OCI-LY7 (cell line): ENCODE measurements at regions not wholly inside any gene's neighbourhood (a gene's known extent, or its start where the extent isn't known, plus 50 kb on each side); places are given as distances from the start of the nearest gene placed in this dataset.

Experiments used
- BruUV-seq: library from RNA; stranded (reverse); fragments of 400-500 nt; replicated peaks from 2 replicates; lab custom pipeline; 2021; lab: Mats Ljungman, UMichigan
- CTCF ChIA-PET: fragments of 300-600 bp; sonication (Branson Sonifier 250); formaldehyde crosslinking; loops from one replicate; lab custom pipeline; 2022; ENCODE audit warnings: antibody characterized with exemption; ENCODE audit not compliant: unreplicated experiment; lab: Charles Lee
- POLR2A ChIA-PET: fragments of 300-600 bp; sonication (Branson Sonifier 250); formaldehyde crosslinking; loops from one replicate; lab custom pipeline; 2022; ENCODE audit warnings: antibody characterized with exemption; lab: Charles Lee
- DNase-seq: peaks from one replicate; pipeline ENCODE4 v3.0.0-alpha.2; 2015; ENCODE audit warnings: low spot score
- H2AFZ ChIP-seq: fragments of 200-600 bp; sonication (generic), shearing (Covaris generic); 2 replicates; pipeline ENCODE4 v1.6.1; 2014; ENCODE audit warnings: mild to moderate bottlenecking, antibody characterized with exemption, low read length, moderate library complexity
- H3K27ac ChIP-seq: fragments of 200-600 bp; sonication (generic); 2 replicates; pipeline ENCODE4 v1.5.1; 2014; ENCODE audit warnings: mixed run types, low read depth, mild to moderate bottlenecking, moderate library complexity, low read length, inconsistent platforms; ENCODE audit not compliant: poor library complexity, severe bottlenecking
- H3K36me3 ChIP-seq: fragments of 200-600 bp; sonication (generic); 2 replicates; pipeline ENCODE4 v1.6.1; 2014; ENCODE audit warnings: mild to moderate bottlenecking, antibody characterized with exemption, low read length, moderate library complexity, mixed read lengths; ENCODE audit not compliant: insufficient read depth
- H3K4me1 ChIP-seq: fragments of 200-600 bp; sonication (generic); 2 replicates; pipeline ENCODE4 v1.5.1; 2014; ENCODE audit warnings: mild to moderate bottlenecking, low read length; ENCODE audit not compliant: insufficient read depth, poor library complexity, severe bottlenecking
- H3K4me2 ChIP-seq: fragments of 200-600 bp; sonication (generic); 2 replicates; pipeline ENCODE4 v1.6.1; 2014; ENCODE audit warnings: mild to moderate bottlenecking, low read length
- H3K4me3 ChIP-seq: fragments of 200-600 bp; sonication (generic); 2 replicates; pipeline ENCODE4 v1.5.1; 2014; ENCODE audit warnings: mild to moderate bottlenecking, low read depth, low read length; ENCODE audit not compliant: poor library complexity, severe bottlenecking
- H3K79me2 ChIP-seq: fragments of 200-600 bp; sonication (generic); 2 replicates; pipeline ENCODE4 v1.6.1; 2016; ENCODE audit warnings: low read depth, mild to moderate bottlenecking, low read length, moderate library complexity, mixed read lengths; ENCODE audit not compliant: insufficient read depth
- H3K9me2 ChIP-seq: fragments of 200-600 bp; sonication (generic); 2 replicates; pipeline ENCODE4 v1.6.1; 2016; ENCODE audit warnings: mild to moderate bottlenecking, low read length, mixed read lengths; ENCODE audit not compliant: insufficient read depth
- H3K9me3 ChIP-seq: fragments of 200-600 bp; sonication (generic); 2 replicates; pipeline ENCODE4 v1.6.1; 2014; ENCODE audit warnings: mild to moderate bottlenecking, mixed run types, low read length, mixed read lengths
- H4K20me1 ChIP-seq: fragments of 200-600 bp; sonication (generic); 2 replicates; pipeline ENCODE4 v1.6.1; 2014; ENCODE audit warnings: mild to moderate bottlenecking, antibody characterized with exemption, low read length, moderate library complexity, mixed read lengths; ENCODE audit not compliant: insufficient read depth
- EZH2phosphoT487 ChIP-seq: fragments of 200-600 bp; sonication (generic); IDR thresholded peaks from 2 replicates; pipeline ENCODE4 v1.6.1; 2018; ENCODE audit warnings: low read depth, borderline replicate concordance, mild to moderate bottlenecking, mixed run types, antibody characterized with exemption, low read length, moderate library complexity, mixed read lengths
- intact Hi-C: fragments of 100-400 bp; cut with micrococcal nuclease; formaldehyde crosslinking; loops from one replicate; pipeline ENCODE4 v1.10.0; 2022; ENCODE audit not compliant: unreplicated experiment
- TF ChIP-seq, protein P1 (sequence below): fragments of 200-600 bp; sonication (generic); conservative IDR thresholded peaks from 2 replicates; pipeline ENCODE4 v1.5.1; 2014; ENCODE audit warnings: mild to moderate bottlenecking, antibody characterized with exemption, low read length, moderate library complexity, mixed read lengths

DNA sequence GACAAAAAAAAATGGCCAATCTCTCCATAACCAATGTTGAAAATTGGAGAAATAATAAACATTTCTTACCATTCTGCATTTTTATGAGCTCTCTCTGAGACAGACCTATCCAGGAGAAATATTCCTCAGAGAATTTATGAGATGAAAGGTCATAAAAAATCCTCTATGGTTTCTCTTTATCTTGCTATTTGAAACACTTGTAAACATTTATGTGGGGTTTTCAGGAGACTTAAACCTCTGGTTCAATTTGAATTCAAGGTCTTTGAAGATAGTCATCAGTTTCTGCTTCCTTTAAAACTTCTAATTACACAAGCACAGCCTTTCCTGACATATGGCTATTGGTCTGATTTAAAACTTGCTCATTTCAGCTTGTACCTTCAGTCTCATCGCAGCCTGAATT, 78.5 kb upstream of the APBB1IP start:
- no peaks in the 10 kb centered on the region for H3K79me2 ChIP-seq
- H3K27ac ChIP-seq = no peak overlapping the region
- H4K20me1 ChIP-seq = no peaks in the 10 kb centered on the region
- H3K4me2 ChIP-seq = no peak overlapping the region
- DNase-seq = no peak
- H2AFZ ChIP-seq = no peak overlapping the region
- no peaks in the 10 kb centered on the region for H3K36me3 ChIP-seq
- no peak overlapping the region for H3K4me3 ChIP-seq
- CTCF ChIA-PET = no interaction called here
- intact Hi-C loops = no loop called here
- peaks cover 25% of the 10 kb centered on the region for H3K4me1 ChIP-seq
- no peaks in the 10 kb centered on the region for H3K9me3 ChIP-seq
- TF ChIP-seq, protein P1, sequence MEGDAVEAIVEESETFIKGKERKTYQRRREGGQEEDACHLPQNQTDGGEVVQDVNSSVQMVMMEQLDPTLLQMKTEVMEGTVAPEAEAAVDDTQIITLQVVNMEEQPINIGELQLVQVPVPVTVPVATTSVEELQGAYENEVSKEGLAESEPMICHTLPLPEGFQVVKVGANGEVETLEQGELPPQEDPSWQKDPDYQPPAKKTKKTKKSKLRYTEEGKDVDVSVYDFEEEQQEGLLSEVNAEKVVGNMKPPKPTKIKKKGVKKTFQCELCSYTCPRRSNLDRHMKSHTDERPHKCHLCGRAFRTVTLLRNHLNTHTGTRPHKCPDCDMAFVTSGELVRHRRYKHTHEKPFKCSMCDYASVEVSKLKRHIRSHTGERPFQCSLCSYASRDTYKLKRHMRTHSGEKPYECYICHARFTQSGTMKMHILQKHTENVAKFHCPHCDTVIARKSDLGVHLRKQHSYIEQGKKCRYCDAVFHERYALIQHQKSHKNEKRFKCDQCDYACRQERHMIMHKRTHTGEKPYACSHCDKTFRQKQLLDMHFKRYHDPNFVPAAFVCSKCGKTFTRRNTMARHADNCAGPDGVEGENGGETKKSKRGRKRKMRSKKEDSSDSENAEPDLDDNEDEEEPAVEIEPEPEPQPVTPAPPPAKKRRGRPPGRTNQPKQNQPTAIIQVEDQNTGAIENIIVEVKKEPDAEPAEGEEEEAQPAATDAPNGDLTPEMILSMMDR = no peak
- no peak for TF ChIP-seq EZH2phosphoT487
- POLR2A ChIA-PET = interaction anchor here (0.6 to 0.9 kb wide), 5 partner anchors 9 to 70 kb away, joined by 3 to 4 read pairs (median 3); no protein-coding TSS in a partner anchor
- no peaks in the 10 kb centered on the region for H3K9me2 ChIP-seq
- no TSS peak for BruUV-seq

DNA sequence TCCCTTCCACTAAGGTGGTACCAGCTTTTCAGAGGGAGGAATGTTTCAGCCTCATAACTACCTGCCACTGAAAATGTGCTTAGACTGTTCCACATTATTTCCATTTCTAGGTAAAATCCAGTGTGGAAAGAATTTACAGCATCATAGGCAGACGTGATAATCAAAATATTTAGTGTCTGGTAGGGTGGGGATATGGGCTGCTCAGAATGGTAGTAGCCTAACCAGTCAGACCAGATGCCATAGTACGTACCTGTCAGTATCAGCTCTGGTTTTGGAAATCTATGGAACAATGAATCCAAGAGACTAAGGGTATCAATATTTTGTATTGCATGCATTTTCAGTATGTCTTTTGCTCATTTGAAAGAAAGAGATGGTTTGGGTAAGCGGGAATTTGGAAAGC, 76.8 kb upstream of the APBB1IP start:
- Histone ChIP-seq H4K20me1 (no peaks in the 10 kb centered on the region), H3K4me1 (peaks cover 25% of the 10 kb centered on the region), H3K4me2 (no peak overlapping the region), H3K36me3 (no peaks in the 10 kb centered on the region), H2AFZ (no peak overlapping the region), H3K9me2 (no peaks in the 10 kb centered on the region), H3K4me3 (no peak overlapping the region), H3K79me2 (no peaks in the 10 kb centered on the region), H3K27ac (no peak overlapping the region), H3K9me3 (no peaks in the 10 kb centered on the region)
- no peak for DNase-seq
- ChIA-PET POLR2A (interaction anchor here (1.9 kb wide), 1 partner anchor 9 kb away, joined by 4 read pairs; no protein-coding TSS in a partner anchor), CTCF (no interaction called here)
- TF ChIP-seq, protein P1 = no peak
- no peak for TF ChIP-seq EZH2phosphoT487
- BruUV-seq = no TSS peak
- intact Hi-C loops = no loop called here

DNA sequence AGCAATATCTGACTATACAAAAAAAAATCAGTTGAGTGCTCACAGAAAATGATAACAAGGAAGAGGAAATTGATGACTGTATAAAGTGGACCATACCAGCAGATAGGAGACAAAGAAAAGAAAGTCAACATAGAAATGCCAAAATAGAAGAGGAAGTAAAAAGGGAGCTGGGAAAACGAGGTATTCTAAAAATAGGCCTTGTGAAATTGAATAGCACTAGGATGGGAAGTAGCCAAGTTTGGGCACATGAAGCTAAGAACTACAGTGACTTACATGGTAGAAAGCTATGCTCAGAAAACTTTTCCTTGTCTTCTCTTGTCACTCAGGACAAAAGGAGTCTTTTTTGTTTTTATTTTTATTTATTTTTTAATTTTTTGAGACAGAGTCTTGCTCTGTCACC, 76.2 kb upstream of the APBB1IP start:
- Histone ChIP-seq H2AFZ (no peak overlapping the region), H3K36me3 (no peaks in the 10 kb centered on the region), H3K9me3 (no peaks in the 10 kb centered on the region), H4K20me1 (no peaks in the 10 kb centered on the region), H3K27ac (no peak overlapping the region), H3K4me1 (peaks cover 25% of the 10 kb centered on the region), H3K9me2 (no peaks in the 10 kb centered on the region), H3K4me2 (no peak overlapping the region), H3K79me2 (no peaks in the 10 kb centered on the region), H3K4me3 (no peak overlapping the region)
- DNase-seq = no peak
- BruUV-seq = no TSS peak
- CTCF ChIA-PET = no interaction called here
- TF ChIP-seq, protein P1 = no peak
- TF ChIP-seq EZH2phosphoT487 = no peak
- POLR2A ChIA-PET = interaction anchor here (1.5 to 1.9 kb wide), 2 partner anchors 9 to 13 kb away, joined by 3 to 4 read pairs; no protein-coding TSS in a partner anchor
- intact Hi-C loops = no loop called here
